HG03442 (cell line): ENCODE measurements at regions not wholly inside any gene's neighbourhood (a gene's known extent, or its start where the extent isn't known, plus 50 kb on each side); places are given as distances from the start of the nearest gene placed in this dataset.
"Not testable (repeated sequence)": the region's sequence is repeated elsewhere in the genome, so short reads cannot be mapped to it uniquely, and the experiment has no call there.

Experiments
- ATAC-seq: cut with Tn5 transposase; IDR thresholded peaks from one replicate; pipeline ENCODE4 v1.9.1; 2021; ENCODE audit warnings: mild to moderate bottlenecking, moderate library complexity; ENCODE audit not compliant: unreplicated experiment

GRCh38 chr7:42574685-42575084, 337.2 kb downstream of the C7orf25 start:
- no peak for ATAC-seq

DNA sequence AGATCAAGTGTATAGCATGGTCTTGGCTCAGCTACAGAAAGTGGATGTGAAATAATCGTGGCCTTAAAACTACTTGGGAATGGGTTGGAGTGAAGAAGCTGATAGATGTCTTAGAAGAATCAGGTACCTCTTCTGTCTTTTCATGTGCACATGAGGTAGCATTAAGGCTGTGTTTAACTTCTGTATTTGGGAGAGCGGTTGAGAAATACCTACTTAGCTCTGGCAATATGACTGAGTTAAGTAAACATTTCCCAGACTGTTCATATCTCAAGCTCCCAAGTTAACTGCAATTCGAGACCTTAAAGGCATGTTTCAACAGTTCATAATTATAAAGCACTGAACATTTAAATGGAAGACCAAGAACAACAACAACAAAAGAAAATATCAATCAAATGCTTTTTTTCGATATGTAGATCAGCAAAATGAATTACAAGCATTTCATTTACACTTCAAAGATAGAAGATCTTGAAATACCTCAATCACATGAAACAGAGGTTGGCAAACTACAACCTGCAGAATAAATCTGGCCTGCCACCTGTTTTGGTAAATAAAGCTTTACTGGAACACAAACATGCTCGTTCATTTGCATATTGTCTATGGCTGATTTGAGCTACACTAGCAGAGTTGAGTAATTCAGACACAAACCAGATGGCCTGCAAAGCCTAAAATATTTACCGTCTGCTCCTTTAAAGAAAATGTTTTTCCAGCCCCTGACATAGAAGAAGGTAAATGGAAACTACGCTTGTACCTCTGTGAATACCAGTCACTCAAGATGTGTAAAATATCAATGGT, 337.1 kb upstream of the GLI3 start:
- no peak for ATAC-seq

- no peak for ATAC-seq
Observed at GRCh38 chr7:42572561-42572960, 335.6 kb upstream of the GLI3 start.

DNA sequence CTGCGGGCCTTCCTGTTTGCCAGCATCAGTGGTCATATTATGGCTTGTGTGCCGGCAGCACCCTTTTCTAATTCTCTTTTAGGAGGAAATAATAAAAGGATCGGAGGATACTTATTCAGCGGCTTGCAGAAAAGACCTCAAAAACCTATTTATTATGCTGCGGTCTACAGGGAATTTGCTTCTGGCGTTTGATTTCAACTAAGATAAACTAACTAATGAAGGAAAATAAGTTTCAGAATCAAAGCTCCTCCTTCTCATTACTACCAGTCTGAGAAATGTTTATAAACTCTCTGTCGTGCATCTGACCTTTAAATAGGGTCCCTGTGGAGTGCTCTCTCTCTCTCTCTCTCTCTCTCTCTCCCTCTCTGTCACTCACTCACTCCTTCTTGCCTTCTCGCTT, 335.0 kb upstream of the GLI3 start:
- no peak for ATAC-seq

DNA sequence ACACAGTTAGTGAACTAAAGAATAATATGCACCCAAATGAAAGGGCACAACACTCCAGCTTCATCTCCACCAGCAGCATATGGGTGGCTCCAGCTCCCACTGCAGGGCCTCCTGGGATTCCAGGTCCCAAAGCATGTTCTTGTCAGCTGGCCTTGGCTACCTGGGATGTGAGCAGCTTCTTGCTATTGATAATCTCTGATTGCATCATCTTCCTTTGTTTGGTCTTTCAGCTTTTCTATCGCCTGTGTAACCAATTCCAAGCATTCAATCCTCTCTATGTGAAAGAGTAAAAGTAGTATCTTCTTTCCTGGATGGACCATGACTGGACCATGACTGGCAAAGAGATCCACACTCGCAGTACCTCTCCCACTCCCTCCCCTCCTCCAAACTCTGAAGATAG, 333.9 kb upstream of the GLI3 start:
- ATAC-seq: no peak

GRCh38 chr7:42567051-42567450, 330.0 kb upstream of the GLI3 start:
- no peak for ATAC-seq

GRCh38 chr7:42561797-42562196, 324.8 kb upstream of the GLI3 start:
- ATAC-seq: no peak

DNA sequence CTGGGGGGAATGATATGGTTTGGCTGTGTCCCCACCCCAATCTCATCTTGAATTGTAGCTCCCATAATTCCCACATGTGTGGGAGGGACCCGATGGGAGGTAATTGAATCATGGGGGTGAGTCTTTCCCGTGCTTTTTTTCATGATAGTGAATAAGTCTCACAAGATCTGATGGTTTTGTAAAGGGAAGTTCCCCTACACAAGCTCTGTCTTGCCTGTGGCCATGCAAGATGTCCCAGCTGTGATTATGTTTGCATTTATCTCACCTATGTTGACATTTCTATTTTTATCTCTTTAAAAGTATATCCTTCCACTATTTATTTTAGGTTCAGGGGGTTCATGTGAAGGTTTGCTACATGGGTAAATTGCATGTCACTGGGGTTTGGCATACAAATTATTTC, 323.9 kb upstream of the GLI3 start:
- ATAC-seq: no peak

DNA sequence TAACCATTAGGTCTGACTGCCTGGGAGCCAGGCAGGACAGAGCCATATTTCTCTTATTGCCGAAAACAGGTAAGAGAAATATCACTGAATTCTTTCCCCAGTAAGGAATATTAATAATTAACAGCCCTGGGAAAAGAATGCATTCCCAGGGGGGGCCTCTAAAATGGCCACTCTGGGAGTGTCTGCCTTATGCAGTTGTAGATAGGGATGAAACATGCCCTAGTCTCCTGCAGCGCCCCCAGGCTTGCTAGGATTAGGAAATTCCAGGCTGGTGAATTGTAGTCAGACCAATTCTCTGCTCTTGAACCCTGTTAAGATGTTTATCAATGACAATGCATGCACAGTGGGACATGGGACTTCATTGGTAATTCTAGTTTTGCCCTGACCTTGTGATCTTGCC, 317.9 kb upstream of the GLI3 start:
- ATAC-seq: not testable (repeated sequence)

- ATAC-seq: no peak
Observed at GRCh38 chr7:42552227-42552626, 315.2 kb upstream of the GLI3 start.

DNA sequence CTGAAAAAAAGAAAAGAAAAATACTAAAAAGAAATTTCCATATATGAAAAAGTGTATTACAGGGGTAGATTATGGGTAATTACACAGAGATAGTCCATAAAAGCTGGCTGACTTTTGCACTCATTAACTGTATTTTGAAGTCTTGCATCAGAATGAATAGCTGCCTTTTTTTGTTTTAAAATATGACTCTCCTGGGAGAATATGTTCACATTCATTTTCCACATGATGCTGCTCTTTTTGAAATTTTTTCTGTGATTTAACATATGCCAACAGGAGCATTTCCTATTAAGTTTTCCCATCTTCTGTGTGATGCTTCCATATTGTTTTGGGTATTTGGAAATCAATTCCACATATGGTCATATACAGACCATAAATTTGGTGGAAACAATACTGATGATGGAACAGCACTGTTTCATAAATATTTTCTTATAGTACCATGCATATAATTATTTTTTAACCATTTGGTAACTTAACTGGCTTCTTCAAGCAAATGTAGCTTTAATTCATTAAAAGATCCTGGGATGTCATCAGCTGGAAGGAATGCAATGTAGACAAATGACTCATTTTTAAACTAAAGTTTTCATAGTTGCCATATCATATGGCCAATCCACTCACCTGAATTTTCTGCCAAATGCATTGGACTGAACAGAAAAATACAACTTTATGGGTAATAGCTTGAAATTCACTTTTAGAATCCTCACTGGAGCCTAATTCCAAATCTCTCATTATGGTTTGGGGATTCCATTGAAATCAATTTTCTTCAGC, 313.9 kb upstream of the GLI3 start:
- no peak for ATAC-seq

DNA sequence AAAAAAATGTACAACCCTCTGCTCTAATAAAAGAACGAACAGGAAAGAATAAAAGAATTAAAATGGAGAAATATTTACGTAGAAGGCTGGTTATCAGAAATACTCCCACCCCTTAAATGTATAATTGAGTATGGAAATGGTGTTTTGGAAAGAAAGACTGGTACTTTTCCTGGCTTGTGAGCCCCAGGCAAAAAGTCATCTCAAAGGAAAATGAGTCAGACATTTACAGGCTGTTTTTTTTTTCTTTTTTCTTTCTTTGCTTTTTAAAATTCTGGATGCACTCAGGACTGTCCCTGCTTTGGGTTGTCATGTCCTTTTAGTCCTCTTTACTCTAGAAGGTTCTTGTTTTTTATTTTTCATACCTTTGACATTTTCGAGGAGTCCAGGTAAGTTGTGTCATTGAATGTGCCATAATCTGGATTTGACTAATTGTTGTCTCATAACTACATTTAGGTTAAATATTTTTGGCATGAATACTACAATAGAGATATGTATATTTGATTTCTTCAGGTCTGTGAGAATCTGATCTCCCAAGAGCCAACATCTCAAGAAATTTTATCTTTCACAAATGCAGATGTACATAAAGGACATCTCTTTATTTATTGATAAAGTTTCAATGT, 313.0 kb upstream of the GLI3 start:
- ATAC-seq: no peak

GRCh38 chr7:42548816-42549611, 312.0 kb upstream of the GLI3 start:
- no peak for ATAC-seq

- no peak for ATAC-seq
Observed at GRCh38 chr7:42545049-42545724, 308.2 kb upstream of the GLI3 start.

DNA sequence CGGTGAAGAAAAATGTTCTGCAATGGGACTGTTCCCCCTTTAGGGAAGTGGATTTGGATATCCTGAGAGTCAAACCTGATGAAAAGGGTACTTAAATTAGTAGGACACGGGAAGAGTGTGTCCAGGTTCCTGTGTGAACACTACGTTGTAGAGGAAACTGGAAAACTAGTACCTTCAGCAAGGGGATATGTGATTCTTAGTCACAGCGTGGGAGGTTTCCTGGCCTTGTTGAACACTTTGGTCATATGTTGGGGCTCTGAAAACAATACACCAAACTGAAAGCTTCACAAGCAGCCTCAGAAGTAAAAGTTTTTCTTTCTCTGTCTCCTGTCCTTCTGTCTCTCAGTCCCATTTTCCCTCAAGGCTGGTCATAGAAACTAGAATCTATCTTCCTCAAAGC, 306.9 kb upstream of the GLI3 start:
- no peak for ATAC-seq

DNA sequence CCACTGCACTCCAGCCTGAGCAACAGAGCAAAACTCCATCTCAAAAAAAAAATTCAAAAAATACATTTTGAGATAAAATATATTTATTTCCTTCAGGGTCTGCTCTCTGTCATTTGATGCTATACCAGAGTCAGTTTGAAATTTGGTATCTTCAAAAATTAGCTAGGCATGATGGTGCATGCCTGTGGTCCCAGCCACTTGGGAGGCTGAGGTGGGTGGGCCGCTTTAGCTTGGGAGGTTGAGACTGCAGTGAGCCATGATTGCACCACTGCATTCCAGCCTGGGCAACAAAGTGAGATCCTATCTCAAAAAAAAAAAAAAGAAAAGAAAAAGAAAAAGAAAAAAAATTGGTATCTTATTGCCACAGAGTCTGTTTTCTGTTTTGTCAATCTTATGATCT, 305.4 kb upstream of the GLI3 start:
- ATAC-seq: not testable (repeated sequence)

DNA sequence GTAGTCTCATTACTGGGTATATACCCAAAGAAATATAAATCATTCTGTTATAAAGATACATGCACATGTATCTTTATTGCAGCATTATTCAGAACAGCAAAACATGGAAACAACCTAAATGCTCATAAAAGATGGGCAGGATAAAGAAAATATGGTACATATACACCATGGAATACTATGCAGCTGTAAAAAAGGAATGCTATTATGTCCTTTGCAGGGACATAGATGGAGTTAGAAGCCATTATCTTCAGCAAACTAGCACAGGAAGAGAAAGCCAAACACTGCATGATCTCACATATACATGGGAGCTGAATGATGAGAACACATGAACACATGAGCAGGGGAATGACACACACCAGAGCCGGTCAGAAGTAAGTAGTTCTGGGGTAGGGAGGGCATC, 297.4 kb upstream of the GLI3 start:
- no peak for ATAC-seq

GRCh38 chr7:42527004-42527403, 290.0 kb upstream of the GLI3 start:
- no peak for ATAC-seq

DNA sequence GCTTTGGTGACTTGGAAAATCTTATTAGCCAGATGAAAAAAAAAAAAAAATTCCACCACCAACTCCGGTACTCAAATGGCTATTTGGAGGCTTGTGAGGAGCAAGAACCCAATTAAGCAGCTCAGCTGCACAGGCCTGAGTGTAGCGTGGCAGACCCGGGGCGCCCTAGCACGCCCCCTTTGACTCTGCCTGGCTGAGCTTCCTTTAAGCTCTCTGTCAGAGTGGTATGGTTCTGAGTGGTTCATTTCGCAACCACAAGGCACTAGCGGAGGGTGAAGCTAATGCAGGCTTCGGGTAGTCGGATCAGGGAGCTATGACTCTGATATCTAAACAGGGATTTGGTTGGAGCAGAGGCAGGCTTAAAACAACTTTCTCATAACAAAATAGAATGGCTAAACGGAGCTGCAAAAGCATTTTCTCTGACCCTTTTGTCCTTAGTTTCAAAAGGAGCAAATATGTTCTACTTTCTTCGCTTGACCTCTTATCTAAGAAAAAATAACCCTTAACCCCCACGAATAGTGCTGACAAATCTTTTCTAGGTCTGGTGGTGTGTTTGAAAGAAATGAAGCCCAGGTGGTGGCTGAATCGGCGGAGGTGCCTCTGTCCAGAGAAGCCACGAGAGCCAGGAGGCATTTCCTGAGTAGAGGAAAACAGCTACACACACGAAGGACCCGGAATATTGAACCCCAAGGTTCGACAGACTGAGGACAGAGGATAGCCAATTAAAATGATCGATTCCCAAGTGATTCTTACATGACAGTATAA, 285.4 kb upstream of the GLI3 start:
- no peak for ATAC-seq

DNA sequence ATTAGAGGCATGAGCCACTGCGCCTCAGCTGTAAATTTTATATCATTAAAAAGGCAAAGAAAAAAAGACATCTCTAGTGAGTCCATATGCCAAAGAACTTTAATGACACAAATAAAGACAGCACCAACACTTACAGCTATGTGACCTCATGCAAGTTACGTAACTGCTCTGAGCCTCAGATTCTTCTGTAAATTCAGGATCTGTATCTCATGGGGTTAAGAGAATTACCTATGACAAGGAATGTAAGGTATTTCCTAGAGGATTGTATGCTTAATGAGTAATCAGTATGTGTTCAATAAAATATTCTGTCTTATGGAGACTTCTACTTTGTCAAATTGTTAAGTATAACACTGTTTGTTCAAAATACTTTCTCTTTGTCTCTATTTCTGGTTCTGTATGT, 274.0 kb upstream of the GLI3 start:
- no peak for ATAC-seq
